Fibroblast of lung (primary cell): ENCODE measurements at regions not wholly inside any gene's neighbourhood (a gene's known extent, or its start where the extent isn't known, plus 50 kb on each side); places are given as distances from the start of the nearest gene placed in this dataset.

Experiments
- DNase-seq, 2 donors: peaks; one replicate each; pipeline versions ENCODE4 v3.0.0 to v3.0.0-alpha.2; 2010; ENCODE audit warnings: low read depth in 2 of 2
- H2AFZ ChIP-seq: 2 replicates; pipeline ENCODE4 v1.5.1; 2012; ENCODE audit warnings: low read length, control low read depth, inconsistent platforms
- H3K27ac ChIP-seq: 2 replicates; pipeline ENCODE4 v1.5.1; 2011; ENCODE audit warnings: low read length, control low read depth; ENCODE audit not compliant: insufficient read depth
- H3K27me3 ChIP-seq: 2 replicates; pipeline ENCODE4 v1.5.1; 2011; ENCODE audit warnings: mild to moderate bottlenecking, low read length; ENCODE audit not compliant: control insufficient read depth, insufficient read depth
- H3K36me3 ChIP-seq: 2 replicates; pipeline ENCODE4 v1.5.1; 2011; ENCODE audit warnings: low read length; ENCODE audit not compliant: control insufficient read depth, insufficient read depth
- H3K4me1 ChIP-seq: 2 replicates; pipeline ENCODE4 v1.5.1; 2011; ENCODE audit warnings: low read length; ENCODE audit not compliant: control insufficient read depth, insufficient read depth; ENCODE audit errors: extremely low read depth
- H3K4me2 ChIP-seq: 2 replicates; pipeline ENCODE4 v1.5.1; 2011; ENCODE audit warnings: low read length, control low read depth; ENCODE audit not compliant: insufficient read depth; ENCODE audit errors: extremely low read depth
- H3K4me3 ChIP-seq, 4 experiments: fragments of 200-600 bp in 1 of 4; sonication (generic) in 1 of 4; replicated peaks in 1 of 4; 2 replicates each; pipeline ENCODE4 v1.5.1; 2011 to 2016; ENCODE audit warnings: low read length in 4 of 4, low read depth in 3 of 4, mild to moderate bottlenecking in 3 of 4, control low read depth in 2 of 4, inconsistent platforms in 1 of 4, mixed read lengths in 1 of 4; ENCODE audit not compliant: insufficient read depth in 1 of 4; ENCODE audit errors: control extremely low read depth in 1 of 4
- H3K79me2 ChIP-seq: 2 replicates; pipeline ENCODE4 v1.5.1; 2012; ENCODE audit warnings: mild to moderate bottlenecking, low read length, inconsistent platforms; ENCODE audit not compliant: control insufficient read depth, insufficient read depth
- H3K9ac ChIP-seq: 2 replicates; pipeline ENCODE4 v1.5.1; 2011; ENCODE audit warnings: mild to moderate bottlenecking, low read length, control low read depth; ENCODE audit not compliant: insufficient read depth
- H3K9me3 ChIP-seq: 2 replicates; pipeline ENCODE4 v1.5.1; 2012; ENCODE audit warnings: low read depth, low read length; ENCODE audit not compliant: control insufficient read depth, insufficient read depth
- H4K20me1 ChIP-seq: 2 replicates; pipeline ENCODE4 v1.5.1; 2011; ENCODE audit warnings: low read length; ENCODE audit not compliant: control insufficient read depth, insufficient read depth; ENCODE audit errors: extremely low read depth
- EZH2 ChIP-seq: IDR thresholded peaks from 2 replicates; pipeline ENCODE4 v1.5.1; 2012; ENCODE audit warnings: low read length, control low read depth, mild to moderate bottlenecking; ENCODE audit errors: missing control alignments
- TF ChIP-seq, protein P1 (sequence below), 2 donors: IDR thresholded peaks in 1 of 2; conservative IDR thresholded peaks in 1 of 2; 1 replicate in 1 of 2; 2 replicates in 1 of 2; pipeline ENCODE4 v1.5.1; 2011 to 2012; ENCODE audit warnings: low read length in 2 of 2, control low read depth in 1 of 2, inconsistent platforms in 1 of 2, low read depth in 1 of 2, mild to moderate bottlenecking in 1 of 2

DNA sequence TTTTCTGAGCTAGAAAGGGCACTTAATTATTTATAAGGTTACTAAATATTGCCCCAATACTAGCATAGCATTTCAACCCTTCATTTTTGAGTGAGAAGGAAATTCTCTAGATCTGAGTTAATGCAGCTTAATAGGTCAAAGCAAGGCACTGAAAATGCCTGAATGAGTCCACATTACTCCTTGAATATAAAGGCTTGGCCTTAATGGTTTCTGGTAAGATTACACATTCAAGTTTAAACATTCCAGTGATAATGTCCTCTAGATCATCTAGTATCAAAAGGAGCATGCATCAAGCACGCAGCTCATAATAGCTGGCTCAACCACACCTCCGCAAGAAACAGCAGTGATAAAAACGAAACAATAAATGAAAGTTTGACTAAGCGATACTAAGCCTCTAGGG, 87.5 kb downstream of the SPANXN3 start:
- Histone ChIP-seq H3K4me1 (no peaks in the 10 kb centered on the region), H4K20me1 (no peaks in the 10 kb centered on the region), H2AFZ (no peak overlapping the region), H3K27ac (no peak overlapping the region), H3K9me3 (no peaks in the 10 kb centered on the region), H3K4me3 (no peak overlapping the region), H3K4me2 (no peak overlapping the region), H3K79me2 (no peaks in the 10 kb centered on the region), H3K9ac (no peak overlapping the region), H3K27me3 (no peaks in the 10 kb centered on the region), H3K36me3 (no peaks in the 10 kb centered on the region)
- TF ChIP-seq, protein P1, sequence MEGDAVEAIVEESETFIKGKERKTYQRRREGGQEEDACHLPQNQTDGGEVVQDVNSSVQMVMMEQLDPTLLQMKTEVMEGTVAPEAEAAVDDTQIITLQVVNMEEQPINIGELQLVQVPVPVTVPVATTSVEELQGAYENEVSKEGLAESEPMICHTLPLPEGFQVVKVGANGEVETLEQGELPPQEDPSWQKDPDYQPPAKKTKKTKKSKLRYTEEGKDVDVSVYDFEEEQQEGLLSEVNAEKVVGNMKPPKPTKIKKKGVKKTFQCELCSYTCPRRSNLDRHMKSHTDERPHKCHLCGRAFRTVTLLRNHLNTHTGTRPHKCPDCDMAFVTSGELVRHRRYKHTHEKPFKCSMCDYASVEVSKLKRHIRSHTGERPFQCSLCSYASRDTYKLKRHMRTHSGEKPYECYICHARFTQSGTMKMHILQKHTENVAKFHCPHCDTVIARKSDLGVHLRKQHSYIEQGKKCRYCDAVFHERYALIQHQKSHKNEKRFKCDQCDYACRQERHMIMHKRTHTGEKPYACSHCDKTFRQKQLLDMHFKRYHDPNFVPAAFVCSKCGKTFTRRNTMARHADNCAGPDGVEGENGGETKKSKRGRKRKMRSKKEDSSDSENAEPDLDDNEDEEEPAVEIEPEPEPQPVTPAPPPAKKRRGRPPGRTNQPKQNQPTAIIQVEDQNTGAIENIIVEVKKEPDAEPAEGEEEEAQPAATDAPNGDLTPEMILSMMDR (conservative IDR thresholded peaks at IDR 0.05 in 1 of 2, IDR thresholded peaks at IDR 0.05 in 1 of 2; ENCODE audit: low read depth in 1 of 2, low read length in 2 of 2): no peak
- no peak for TF ChIP-seq EZH2
- no peak for DNase-seq

DNA sequence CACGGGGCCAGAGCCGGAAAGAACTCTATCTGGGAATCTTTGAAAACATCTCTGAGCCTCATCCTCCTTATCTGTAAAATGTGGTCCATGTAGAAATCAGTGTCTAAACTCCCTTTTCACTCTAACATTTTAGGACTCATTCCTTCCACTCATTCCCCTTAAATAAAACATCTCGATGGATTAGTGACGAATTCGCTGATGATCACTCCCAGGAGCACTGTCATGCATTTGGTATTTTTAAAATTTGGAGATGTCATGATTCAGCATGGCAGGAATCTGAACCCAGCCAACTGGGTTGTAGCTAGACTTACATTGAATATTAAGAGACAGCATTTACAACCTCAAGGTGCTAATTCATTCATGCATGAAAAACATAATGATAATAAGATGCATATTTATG, 88.1 kb downstream of the SPANXN3 start:
- H3K4me2 ChIP-seq: no peak overlapping the region
- H2AFZ ChIP-seq: no peak overlapping the region
- TF ChIP-seq EZH2: no peak
- TF ChIP-seq, protein P1 (conservative IDR thresholded peaks at IDR 0.05 in 1 of 2, IDR thresholded peaks at IDR 0.05 in 1 of 2; ENCODE audit: low read depth in 1 of 2, low read length in 2 of 2): no peak
- no peaks in the 10 kb centered on the region for H3K4me1 ChIP-seq
- no peaks in the 10 kb centered on the region for H4K20me1 ChIP-seq
- H3K79me2 ChIP-seq: no peaks in the 10 kb centered on the region
- DNase-seq: peak in 1 of 2 donors; percentile 0
- H3K27me3 ChIP-seq: no peaks in the 10 kb centered on the region
- H3K36me3 ChIP-seq: no peaks in the 10 kb centered on the region
- no peaks in the 10 kb centered on the region for H3K9me3 ChIP-seq
- H3K27ac ChIP-seq: no peak overlapping the region
- no peak overlapping the region for H3K9ac ChIP-seq
- no peak overlapping the region for H3K4me3 ChIP-seq

DNA sequence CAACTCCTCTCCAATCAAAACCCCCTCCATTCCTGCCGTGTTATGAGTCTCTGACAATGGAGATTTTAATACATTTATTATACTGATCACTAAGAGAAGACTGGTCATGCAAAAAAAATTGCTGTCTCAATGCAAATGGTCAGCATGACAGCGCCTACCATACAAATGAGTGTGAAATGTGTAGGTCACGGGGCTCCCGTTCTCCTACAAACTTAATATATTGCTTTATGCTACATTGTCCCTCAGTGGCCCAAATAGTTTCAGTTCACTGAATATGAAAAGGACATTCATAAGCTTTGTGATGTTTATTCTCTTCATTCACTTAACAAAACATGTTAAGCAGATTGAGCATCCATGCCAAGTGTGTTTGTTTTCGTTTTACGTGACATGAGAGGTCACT, 116.1 kb downstream of the SPANXN3 start:
- H3K4me2 ChIP-seq: no peak overlapping the region
- H3K9ac ChIP-seq: no peak overlapping the region
- no peak for TF ChIP-seq EZH2
- TF ChIP-seq, protein P1 (conservative IDR thresholded peaks at IDR 0.05 in 1 of 2, IDR thresholded peaks at IDR 0.05 in 1 of 2; ENCODE audit: low read depth in 1 of 2, low read length in 2 of 2): no peak
- no peaks in the 10 kb centered on the region for H3K9me3 ChIP-seq
- no peak overlapping the region for H3K4me3 ChIP-seq
- no peaks in the 10 kb centered on the region for H3K27me3 ChIP-seq
- DNase-seq: no peak
- no peak overlapping the region for H2AFZ ChIP-seq
- no peaks in the 10 kb centered on the region for H3K79me2 ChIP-seq
- H3K27ac ChIP-seq: no peak overlapping the region
- no peaks in the 10 kb centered on the region for H3K4me1 ChIP-seq
- no peaks in the 10 kb centered on the region for H3K36me3 ChIP-seq
- H4K20me1 ChIP-seq: no peaks in the 10 kb centered on the region
